A549 (cell line): ENCODE measurements at regions not wholly inside any gene's neighbourhood (a gene's known extent, or its start where the extent isn't known, plus 50 kb on each side); places are given as distances from the start of the nearest gene placed in this dataset.

Experiments used
- ATAC-seq, 2 experiments: fragments of 200-7000 bp in 1 of 2; fragments of >200 bp in 1 of 2; cut with Nextera tagmentation in 1 of 2; cut with Tn5 transposase in 1 of 2; 3 replicates each; pipeline versions ENCODE4 v1.8.0 to v1.9.1; 2018 to 2020; ENCODE audit warnings: mild to moderate bottlenecking in 1 of 2, moderate library complexity in 1 of 2
- CTCF ChIA-PET: fragments of 300-600 bp; sonication (Branson Sonifier 250); formaldehyde crosslinking; extraction: SDS; loops from one replicate; lab custom pipeline; 2021; ENCODE audit warnings: antibody characterized with exemption, inconsistent platforms; lab: Yijun Ruan, JAX
- POLR2A ChIA-PET: fragments of 350-600 bp; formaldehyde crosslinking; extraction: SDS; loops from one replicate; lab custom pipeline; 2021; ENCODE audit warnings: antibody characterized with exemption, inconsistent platforms; lab: Yijun Ruan, JAX
- DNase-seq, 2 experiments: peaks; one replicate each; pipeline versions ENCODE4 v3.0.0 to v3.0.0-alpha.2; 2011 to 2016; ENCODE audit warnings: low read depth in 1 of 2, low spot score in 1 of 2
- FAIRE-seq: peaks from 2 replicates; lab custom pipeline; 2011; peaks lifted over from hg19 to GRCh38; lab: Jason Lieb, UNC
- H3K27ac ChIP-seq, 2 experiments: fragments of >200 bp; sonication (Bioruptor Twin); formaldehyde crosslinking; 3 replicates each; pipeline ENCODE4 v1.5.1; 2016 to 2017
- H3K4me1 ChIP-seq: fragments of >200 bp; sonication (Bioruptor Twin); formaldehyde crosslinking; 3 replicates; pipeline ENCODE4 v1.6.1; 2016
- H3K4me2 ChIP-seq: fragments of >200 bp; sonication (Bioruptor Twin); formaldehyde crosslinking; 3 replicates; pipeline ENCODE4 v1.6.1; 2016
- H3K4me3 ChIP-seq: fragments of >200 bp; sonication (Bioruptor Twin); formaldehyde crosslinking; 3 replicates; pipeline ENCODE4 v1.5.1; 2016
- H3K9me3 ChIP-seq: fragments of >200 bp; sonication (Bioruptor Twin); formaldehyde crosslinking; 3 replicates; pipeline ENCODE4 v1.6.1; 2016
- BHLHE40 ChIP-seq: IDR thresholded peaks from 2 replicates; pipeline ENCODE4 v1.6.1; 2012; ENCODE audit warnings: low read depth, low read length, inconsistent platforms
- CBX8 ChIP-seq: fragments of 200-600 bp; sonication (generic); IDR thresholded peaks from 2 replicates; pipeline ENCODE4 v1.6.1; 2016
- CHD2 ChIP-seq: fragments of 150-350 bp; IDR thresholded peaks from 2 replicates; pipeline ENCODE4 v1.6.1; 2014; ENCODE audit warnings: low read length; ENCODE audit not compliant: partially characterized antibody
- E2F6 ChIP-seq: IDR thresholded peaks from 2 replicates; pipeline ENCODE4 v1.6.1; 2012; ENCODE audit warnings: low read depth, borderline replicate concordance
- EHF ChIP-seq: fragments of 250-450 bp; sonication (Bioruptor Pico); IDR thresholded peaks from 2 replicates; pipeline ENCODE4 v1.5.0; 2020; ENCODE audit warnings: mild to moderate bottlenecking
- EP300 ChIP-seq, 2 experiments: fragments of >200 bp; sonication (Bioruptor Twin); formaldehyde crosslinking; IDR thresholded peaks; 2 replicates in 1 of 2; 3 replicates in 1 of 2; pipeline ENCODE4 v1.6.1; 2016 to 2017
- ESRRA ChIP-seq: fragments of 150-350 bp; IDR thresholded peaks from 2 replicates; pipeline ENCODE4 v1.6.1; 2014; ENCODE audit warnings: mild to moderate bottlenecking, low read length, borderline replicate concordance
- FOSB ChIP-seq: fragments of 250-450 bp; sonication (Bioruptor Pico); IDR thresholded peaks from 2 replicates; pipeline ENCODE4 v1.5.0; 2020; ENCODE audit warnings: mild to moderate bottlenecking, moderate library complexity
- HDAC2 ChIP-seq: fragments of 200-600 bp; sonication (generic); IDR thresholded peaks from 2 replicates; pipeline ENCODE4 v1.6.1; 2016
- HMGXB4 ChIP-seq: fragments of 250-450 bp; sonication (Bioruptor Pico); IDR thresholded peaks from 2 replicates; pipeline ENCODE4 v1.5.0; 2021; ENCODE audit warnings: mild to moderate bottlenecking, moderate library complexity, borderline replicate concordance
- HOXA7 ChIP-seq: fragments of 250-450 bp; sonication (Bioruptor Pico); IDR thresholded peaks from 2 replicates; pipeline ENCODE4 v1.5.0; 2020; ENCODE audit warnings: mild to moderate bottlenecking, moderate library complexity
- JUN ChIP-seq, 2 experiments: fragments of >200 bp; sonication (Bioruptor Twin); formaldehyde crosslinking; IDR thresholded peaks; 2 replicates in 1 of 2; 3 replicates in 1 of 2; pipeline ENCODE4 v1.6.1; 2016 to 2017
- POLR2A ChIP-seq: IDR thresholded peaks from 2 replicates; pipeline ENCODE4 v1.6.1; 2012; ENCODE audit warnings: mild to moderate bottlenecking, low read length
- POLR2AphosphoS2 ChIP-seq: conservative IDR thresholded peaks from 2 replicates; pipeline ENCODE4 v1.6.1; 2012; ENCODE audit warnings: low read length, improper control_type of control experiment, inconsistent platforms
- REST ChIP-seq: fragments of 200-600 bp; sonication (generic); IDR thresholded peaks from 2 replicates; pipeline ENCODE4 v1.6.1; 2016; ENCODE audit warnings: antibody characterized with exemption, mild to moderate bottlenecking, moderate library complexity
- RNF2 ChIP-seq: fragments of 200-600 bp; sonication (generic); IDR thresholded peaks from 2 replicates; pipeline ENCODE4 v1.6.1; 2016; ENCODE audit warnings: low read depth, mild to moderate bottlenecking, antibody characterized with exemption, moderate library complexity, borderline replicate concordance
- TFCP2L1 ChIP-seq: fragments of 250-450 bp; sonication (Bioruptor Pico); IDR thresholded peaks from 2 replicates; pipeline ENCODE4 v1.5.0; 2021; ENCODE audit warnings: mild to moderate bottlenecking
- TP53 ChIP-seq: fragments of 250-450 bp; sonication (Bioruptor Pico); IDR thresholded peaks from 2 replicates; pipeline ENCODE4 v1.5.0; 2021; ENCODE audit warnings: mild to moderate bottlenecking, moderate library complexity
- ZNF302 ChIP-seq: fragments of 250-450 bp; sonication (Bioruptor Pico); IDR thresholded peaks from 2 replicates; pipeline ENCODE4 v1.9.0; 2021; ENCODE audit warnings: inconsistent platforms, mild to moderate bottlenecking, moderate library complexity
- ZSCAN20 ChIP-seq: fragments of 250-450 bp; sonication (Bioruptor Pico); IDR thresholded peaks from 2 replicates; pipeline ENCODE4 v1.8.0; 2022; ENCODE audit warnings: mild to moderate bottlenecking, moderate library complexity
- WGBS: methylation state at CpG from one replicate; pipeline ENCODE4 v1.1.6; 2017; ENCODE audit errors: missing lambda C conversion rate; 5-methylcytosine and 5-hydroxymethylcytosine counted together
- TF ChIP-seq, protein P1 (sequence below): IDR thresholded peaks from 2 replicates; pipeline ENCODE4 v1.6.1; 2012
- TF ChIP-seq, protein P2 (sequence below): fragments of >200 bp; sonication (Bioruptor Twin); formaldehyde crosslinking; IDR thresholded peaks from 2 replicates; pipeline ENCODE4 v1.6.1; 2016

DNA sequence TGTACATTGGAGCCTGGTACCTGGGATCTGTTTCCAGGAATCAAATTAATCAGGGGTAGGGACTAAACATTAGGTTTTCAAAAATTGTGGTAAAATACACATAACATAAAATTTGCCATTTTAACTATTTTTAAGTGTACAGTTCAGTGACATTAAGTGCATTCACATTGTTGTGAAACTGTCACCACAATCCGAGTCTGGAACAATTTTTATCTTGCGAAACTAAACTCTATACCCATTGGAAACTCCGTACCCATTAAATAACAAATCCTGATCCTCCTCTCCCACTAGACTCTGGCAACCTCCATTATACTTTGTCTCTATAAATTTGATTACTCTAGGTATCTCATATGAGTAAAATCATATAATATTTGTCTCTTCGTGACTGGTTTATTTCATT, 486.2 kb downstream of the GADD45G start:
- Histone ChIP-seq H3K9me3 (no peaks in the 10 kb centered on the region), H3K4me2 (no peak overlapping the region), H3K4me3 (no peak overlapping the region), H3K4me1 (no peaks in the 10 kb centered on the region), H3K27ac (no peak overlapping the region)
- ChIA-PET POLR2A (no interaction called here), CTCF (interaction anchor here (1.0 kb wide), 1 partner anchor 9 kb away, joined by 3 read pairs; no protein-coding TSS in a partner anchor)
- TF ChIP-seq ZNF302 (no peak), TP53 (CRISPR knock-in tag) (no peak), ESRRA (no peak)
- DNase-seq: no peak
- no peak for ATAC-seq
- WGBS: 67% methylated on average over 4 of the region's 4 CpGs
- FAIRE-seq: no peak

GRCh38 chr9:90092508-90092907, 487.7 kb downstream of the GADD45G start:
- CTCF ChIA-PET: interaction anchor here (0.6 to 7.2 kb wide), 4 partner anchors 10 to 499 kb away, joined by 3 to 180 read pairs (median 6); partner anchors contain the start of gene GADD45G
- no peak overlapping the region for H3K4me3 ChIP-seq
- H3K4me2 ChIP-seq: no peak overlapping the region
- 53% methylated on average over 4 of the region's 4 CpGs for WGBS
- H3K9me3 ChIP-seq: no peaks in the 10 kb centered on the region
- no peak overlapping the region for H3K27ac ChIP-seq
- POLR2A ChIA-PET: no interaction called here
- ATAC-seq (no peak), DNase-seq (no peak), FAIRE-seq (no peak)
- H3K4me1 ChIP-seq: no peaks in the 10 kb centered on the region
- no peak for TF ChIP-seq EHF (CRISPR knock-in tag)
- no peak for TF ChIP-seq E2F6
- no peak for TF ChIP-seq HDAC2
- no peak for TF ChIP-seq CBX8
- no peak for TF ChIP-seq TFCP2L1 (CRISPR knock-in tag)
- no peak for TF ChIP-seq HOXA7 (CRISPR knock-in tag)
- TF ChIP-seq POLR2A: no peak
- TF ChIP-seq, protein P1, sequence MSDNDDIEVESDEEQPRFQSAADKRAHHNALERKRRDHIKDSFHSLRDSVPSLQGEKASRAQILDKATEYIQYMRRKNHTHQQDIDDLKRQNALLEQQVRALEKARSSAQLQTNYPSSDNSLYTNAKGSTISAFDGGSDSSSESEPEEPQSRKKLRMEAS: no peak
- TF ChIP-seq ZSCAN20 (CRISPR knock-in tag): no peak
- no peak for TF ChIP-seq CHD2
- TF ChIP-seq POLR2AphosphoS2: no peak
- no peak for TF ChIP-seq HMGXB4 (CRISPR knock-in tag)
- no peak for TF ChIP-seq FOSB (CRISPR knock-in tag)
- TF ChIP-seq, protein P2, sequence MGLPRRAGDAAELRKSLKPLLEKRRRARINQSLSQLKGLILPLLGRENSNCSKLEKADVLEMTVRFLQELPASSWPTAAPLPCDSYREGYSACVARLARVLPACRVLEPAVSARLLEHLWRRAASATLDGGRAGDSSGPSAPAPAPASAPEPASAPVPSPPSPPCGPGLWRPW: no peak
- no peak for TF ChIP-seq EP300 (IDR thresholded peaks at IDR 0.05)
- TF ChIP-seq JUN (IDR thresholded peaks at IDR 0.05): no peak
- TF ChIP-seq TP53 (CRISPR knock-in tag): no peak
- no peak for TF ChIP-seq REST
- TF ChIP-seq BHLHE40: no peak
- TF ChIP-seq RNF2: no peak
